Adrenal gland (tissue), 9 donors: ENCODE measurements at regions not wholly inside any gene's neighbourhood (a gene's known extent, or its start where the extent isn't known, plus 50 kb on each side); places are given as distances from the start of the nearest gene placed in this dataset.
"Not testable (repeated sequence)": the region's sequence is repeated elsewhere in the genome, so short reads cannot be mapped to it uniquely, and the experiment has no call there.

Experiments
- DNase-seq, 7 donors: peaks; one replicate each; pipeline ENCODE4 v3.0.0-alpha.2; 2019 to 2020
- H3K27ac ChIP-seq, 5 donors: fragments of 200-600 bp; sonication (generic) in 4 of 5; 1 replicate in 3 of 5; 2 replicates in 2 of 5; pipeline versions ENCODE4 v1.5.1 to v1.8.0; 2016 to 2020; ENCODE audit warnings: mild to moderate bottlenecking in 1 of 5
- H3K27me3 ChIP-seq: fragments of 200-600 bp; 2 replicates; pipeline ENCODE4 v1.8.0; 2021
- H3K36me3 ChIP-seq, 2 donors: fragments of 200-600 bp; replicated peaks in 1 of 2; 1 replicate in 1 of 2; 2 replicates in 1 of 2; pipeline versions ENCODE4 v1.5.1 to v1.8.0; 2018 to 2022
- H3K4me1 ChIP-seq, 2 donors: fragments of 200-600 bp; replicated peaks in 1 of 2; 1 replicate in 1 of 2; 2 replicates in 1 of 2; pipeline versions ENCODE4 v1.5.1 to v1.8.0; 2018 to 2021
- H3K4me3 ChIP-seq, 4 donors: fragments of 200-600 bp; sonication (generic) in 3 of 4; one replicate each; pipeline ENCODE4 v1.5.1; 2016 to 2018
- H3K9me3 ChIP-seq, 3 donors: fragments of 200-600 bp; sonication (generic) in 1 of 3; replicated peaks in 1 of 3; 1 replicate in 2 of 3; 2 replicates in 1 of 3; pipeline versions ENCODE4 v1.5.1 to v1.8.0; 2016 to 2021
- CTCF ChIP-seq, 6 experiments: fragments of 450-650 bp in 4 of 6; fragments of 200-600 bp in 2 of 6; sonication (generic) in 1 of 6; IDR thresholded peaks; 1 replicate in 5 of 6; 2 replicates in 1 of 6; pipeline versions ENCODE4 v1.5.1 to v1.8.0; 2016 to 2021; ENCODE audit warnings: antibody characterized with exemption in 6 of 6, mild to moderate bottlenecking in 2 of 6, moderate library complexity in 1 of 6
- POLR2A ChIP-seq, 2 donors: fragments of 450-650 bp; IDR thresholded peaks; one replicate each; pipeline ENCODE4 v1.6.1; 2017; ENCODE audit warnings: antibody characterized with exemption in 2 of 2, mild to moderate bottlenecking in 2 of 2, moderate library complexity in 1 of 2
- WGBS, 4 donors: extraction: QIAGEN DNeasy Blood & Tissue Kit in 2 of 4; methylation state at CpG; one replicate each; pipeline versions ENCODE4 v1.1.5 to v1.1.7; 2013 to 2017; 5-methylcytosine and 5-hydroxymethylcytosine counted together
- intact Hi-C, 2 donors: fragments of 100-400 bp; cut with DNase I; formaldehyde crosslinking; loops; one replicate each; pipeline versions ENCODE4 v1.14.1 to v1.15.0; 2022 to 2023
- donor health status: healthy with polysubstance abuse.
- donor health status: Bipolar disorder and iron deficiency.
- donor health status: DM: yes; HTN: yes; CAD: no.
- donor health status: DM: no; HTN: no; CAD: no.
- donor health status: DM: no; HTN: no; CAD: no.

GRCh38 chr2:154507186-154507585 is 191.3 kb upstream of the KCNJ3 start:
- no peaks in the 10 kb centered on the region for H3K9me3 ChIP-seq
- H3K27ac ChIP-seq, result no peak overlapping the region
- no peaks in the 10 kb centered on the region for H3K4me1 ChIP-seq
- no peaks in the 10 kb centered on the region for H3K27me3 ChIP-seq
- H3K4me3 ChIP-seq, result no peak overlapping the region
- intact Hi-C loops, result no loop called here
- WGBS, 4 donors, result 39 to 52% (median 42%) methylated on average over 2 of the region's 2 CpGs
- TF ChIP-seq POLR2A (IDR thresholded peaks at IDR 0.05), result no peak
- no peaks in the 10 kb centered on the region for H3K36me3 ChIP-seq
- DNase-seq, result no peak

- intact Hi-C loops, result no loop called here
- Histone ChIP-seq H3K9me3 (no peaks in the 10 kb centered on the region), H3K36me3 (no peaks in the 10 kb centered on the region), H3K4me3 (no peak overlapping the region), H3K27ac (no peak overlapping the region), H3K4me1 (no peaks in the 10 kb centered on the region), H3K27me3 (no peaks in the 10 kb centered on the region)
- TF ChIP-seq CTCF (IDR thresholded peaks at IDR 0.05), result no peak
- no peak for DNase-seq
- 88 to 97% (median 95%) methylated on average over 1 of the region's 1 CpG for WGBS, 4 donors
These were observed 179.6 kb upstream of the KCNJ3 start for GRCh38 chr2:154518872-154519271.

- H3K27ac ChIP-seq, H3K4me3 ChIP-seq, H3K9me3 ChIP-seq, DNase-seq, H3K36me3 ChIP-seq, H3K27me3 ChIP-seq, intact Hi-C loops, H3K4me1 ChIP-seq: not testable (repeated sequence)
- WGBS, 4 donors, result 74 to 88% (median 83%) methylated on average over 4 of the region's 4 CpGs
These were observed 177.5 kb upstream of the KCNJ3 start for GRCh38 chr2:154520951-154521350.

GRCh38 chr2:154526234-154526633 is 172.3 kb upstream of the KCNJ3 start:
- no peak for DNase-seq
- H3K36me3 ChIP-seq, result no peaks in the 10 kb centered on the region
- TF ChIP-seq POLR2A (IDR thresholded peaks at IDR 0.05), result no peak
- no peak for TF ChIP-seq CTCF (IDR thresholded peaks at IDR 0.05)
- H3K4me3 ChIP-seq, result no peak overlapping the region
- no peaks in the 10 kb centered on the region for H3K4me1 ChIP-seq
- intact Hi-C loops, result no loop called here
- H3K27ac ChIP-seq, result no peak overlapping the region
- WGBS, 4 donors, result 75 to 86% (median 81%) methylated on average over 2 of the region's 2 CpGs
- no peaks in the 10 kb centered on the region for H3K27me3 ChIP-seq
- no peaks in the 10 kb centered on the region for H3K9me3 ChIP-seq

- H3K27me3 ChIP-seq, result no peaks in the 10 kb centered on the region
- no peaks in the 10 kb centered on the region for H3K36me3 ChIP-seq
- no peaks in the 10 kb centered on the region for H3K4me1 ChIP-seq
- no peak for DNase-seq
- no peaks in the 10 kb centered on the region for H3K9me3 ChIP-seq
- no peak overlapping the region for H3K27ac ChIP-seq
- intact Hi-C loops, result no loop called here
- 79 to 81% (median 79%) methylated on average over 5 of the region's 5 CpGs for WGBS, 4 donors
- no peak overlapping the region for H3K4me3 ChIP-seq
- no peak for TF ChIP-seq CTCF (IDR thresholded peaks at IDR 0.05)
- TF ChIP-seq POLR2A (IDR thresholded peaks at IDR 0.05), result no peak
These were observed 170.5 kb upstream of the KCNJ3 start for GRCh38 chr2:154527962-154528361.
